ENCODE measurements at regions not wholly inside any gene's neighbourhood (a gene's known extent, or its start where the extent isn't known, plus 50 kb on each side); places are given as distances from the start of the nearest gene placed in this dataset.

DNA sequence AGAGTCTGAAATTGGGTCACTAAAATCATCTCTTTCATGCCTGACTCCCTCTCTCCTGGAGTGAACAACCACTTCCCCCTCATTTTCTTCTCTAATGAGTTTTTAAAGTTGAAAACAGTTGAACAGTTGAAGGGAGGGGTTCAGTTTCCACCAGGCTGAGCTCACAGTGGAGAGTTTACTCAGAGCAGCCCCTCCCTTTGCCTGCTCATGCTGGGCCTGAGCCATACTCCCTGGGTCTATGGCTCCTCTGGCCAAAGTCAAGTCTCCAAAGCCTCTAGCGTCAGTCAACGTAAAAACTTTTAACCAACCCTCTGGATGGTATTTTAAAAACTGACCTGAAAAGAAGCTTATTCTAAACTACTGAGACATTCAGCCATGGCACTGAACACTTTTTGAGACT, 100.8 kb upstream of the RNPC3 start:
- no peaks in the 10 kb centered on the region for H3K4me1 ChIP-seq (ENCODE audit: control insufficient read depth, insufficient read depth, low read length)
- no peaks in the 10 kb centered on the region for H3K9me3 ChIP-seq (ENCODE audit: control insufficient read depth, insufficient read depth, low read length)
- H3K9ac ChIP-seq (ENCODE audit: low read depth, low read length): no peak overlapping the region
- no peak overlapping the region for H3K27ac ChIP-seq (ENCODE audit: low read depth, low read length)
- no peaks in the 10 kb centered on the region for H3K36me3 ChIP-seq (ENCODE audit: control insufficient read depth, insufficient read depth, low read length)
- H3K27me3 ChIP-seq (ENCODE audit: control insufficient read depth, insufficient read depth, low read length): no peaks in the 10 kb centered on the region
- no peak overlapping the region for H3K4me3 ChIP-seq (ENCODE audit: low read depth, low read length)

DNA sequence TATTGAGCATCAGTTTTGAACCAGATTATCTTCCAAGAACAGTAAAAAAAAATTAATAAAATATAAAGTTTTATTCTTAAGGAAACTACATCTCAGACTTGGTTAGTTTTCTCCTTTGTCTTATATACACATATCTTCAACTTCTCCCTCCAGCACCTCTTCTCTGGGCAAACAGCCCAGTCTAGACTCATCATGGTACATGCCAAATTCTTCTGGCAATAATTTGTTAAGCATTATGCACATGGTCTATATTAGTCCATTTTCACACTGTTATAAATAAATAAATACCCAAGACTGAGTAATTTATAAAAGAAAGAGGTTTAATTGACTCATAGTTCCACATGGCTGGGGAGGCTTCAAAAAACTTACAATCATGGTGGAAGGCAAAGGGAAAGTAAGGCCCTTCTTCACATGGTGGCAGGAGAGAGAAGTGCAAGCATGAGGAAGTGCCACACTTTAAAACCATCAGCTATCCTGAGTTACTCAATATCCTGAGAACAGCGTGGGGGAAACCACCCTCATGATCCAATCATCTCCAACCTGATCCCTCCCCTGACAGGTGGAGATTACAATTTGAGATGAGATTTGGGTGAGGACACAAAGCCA, 108.7 kb upstream of the RNPC3 start:
- Histone ChIP-seq H3K9me3 (ENCODE audit: control insufficient read depth, insufficient read depth, low read length) (no peaks in the 10 kb centered on the region), H3K27ac (ENCODE audit: low read depth, low read length) (no peak overlapping the region), H3K4me3 (ENCODE audit: low read depth, low read length) (no peak overlapping the region), H3K4me1 (ENCODE audit: control insufficient read depth, insufficient read depth, low read length) (no peaks in the 10 kb centered on the region), H3K9ac (ENCODE audit: low read depth, low read length) (no peak overlapping the region), H3K36me3 (ENCODE audit: control insufficient read depth, insufficient read depth, low read length) (no peaks in the 10 kb centered on the region), H3K27me3 (ENCODE audit: control insufficient read depth, insufficient read depth, low read length) (no peaks in the 10 kb centered on the region)

DNA sequence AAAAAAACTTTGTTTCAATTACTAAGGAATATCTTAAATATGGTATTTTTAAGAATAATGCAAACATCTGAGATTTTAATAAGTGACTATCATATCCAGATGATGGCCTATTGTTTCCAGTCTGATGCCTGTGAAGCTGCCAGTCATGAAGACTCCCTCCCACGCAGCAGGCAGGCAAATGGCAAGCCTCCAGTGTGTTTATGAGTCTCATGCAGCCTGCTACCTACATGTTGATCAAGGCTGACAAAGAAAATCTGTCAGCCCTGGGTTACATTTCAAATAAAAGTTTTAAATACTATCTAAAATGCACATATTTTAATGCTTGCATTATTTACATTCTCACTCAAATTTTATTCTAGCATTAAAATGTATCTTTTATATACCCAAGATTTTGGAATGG, 137.6 kb upstream of the RNPC3 start:
- Histone ChIP-seq H3K36me3 (ENCODE audit: control insufficient read depth, insufficient read depth, low read length) (no peaks in the 10 kb centered on the region), H3K4me3 (ENCODE audit: low read depth, low read length) (no peak overlapping the region), H3K9ac (ENCODE audit: low read depth, low read length) (no peak overlapping the region), H3K27ac (ENCODE audit: low read depth, low read length) (no peak overlapping the region), H3K4me1 (ENCODE audit: control insufficient read depth, insufficient read depth, low read length) (no peaks in the 10 kb centered on the region), H3K9me3 (ENCODE audit: control insufficient read depth, insufficient read depth, low read length) (no peaks in the 10 kb centered on the region; the same call in 1 of the 2 replicates), H3K27me3 (ENCODE audit: control insufficient read depth, insufficient read depth, low read length) (no peaks in the 10 kb centered on the region)

- peaks cover 17% of the 10 kb centered on the region for H3K9me3 ChIP-seq (ENCODE audit: control insufficient read depth, insufficient read depth, low read length)
- H3K36me3 ChIP-seq (ENCODE audit: control insufficient read depth, insufficient read depth, low read length): no peaks in the 10 kb centered on the region
- no peak overlapping the region for H3K9ac ChIP-seq (ENCODE audit: low read depth, low read length)
- no peak overlapping the region for H3K27ac ChIP-seq (ENCODE audit: low read depth, low read length)
- H3K4me3 ChIP-seq (ENCODE audit: low read depth, low read length): no peak overlapping the region
- no peaks in the 10 kb centered on the region for H3K4me1 ChIP-seq (ENCODE audit: control insufficient read depth, insufficient read depth, low read length)
- H3K27me3 ChIP-seq (ENCODE audit: control insufficient read depth, insufficient read depth, low read length): no peaks in the 10 kb centered on the region
Measured at GRCh38 chr1:103373991-103374390, 151.5 kb upstream of the RNPC3 start.

GRCh38 chr1:103372866-103373265, 152.6 kb upstream of the RNPC3 start:
- Histone ChIP-seq H3K36me3 (ENCODE audit: control insufficient read depth, insufficient read depth, low read length) (no peaks in the 10 kb centered on the region), H3K27me3 (ENCODE audit: control insufficient read depth, insufficient read depth, low read length) (no peaks in the 10 kb centered on the region), H3K4me1 (ENCODE audit: control insufficient read depth, insufficient read depth, low read length) (no peaks in the 10 kb centered on the region), H3K9me3 (ENCODE audit: control insufficient read depth, insufficient read depth, low read length) (peaks cover 16% of the 10 kb centered on the region), H3K4me3 (ENCODE audit: low read depth, low read length) (no peak overlapping the region), H3K9ac (ENCODE audit: low read depth, low read length) (no peak overlapping the region), H3K27ac (ENCODE audit: low read depth, low read length) (no peak overlapping the region)

DNA sequence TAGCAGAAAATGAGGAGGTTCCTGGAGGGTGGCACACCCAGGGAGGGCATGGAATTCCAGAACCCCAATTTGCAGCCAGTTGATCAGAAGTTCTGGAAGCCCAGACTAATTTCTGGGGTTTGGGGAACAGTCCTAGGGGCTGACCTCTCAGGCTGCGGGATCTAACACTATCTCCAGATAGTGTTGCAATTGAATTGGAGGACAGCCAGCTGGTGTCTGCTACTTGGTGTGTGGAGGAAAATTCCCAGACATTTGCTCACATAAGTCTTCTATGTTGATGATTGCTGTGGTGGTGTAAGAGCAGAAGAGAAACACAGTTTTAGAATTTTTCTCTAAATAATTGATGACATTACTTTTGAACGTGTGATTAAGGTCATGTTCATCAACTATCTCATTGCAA, 154.3 kb upstream of the RNPC3 start:
- Histone ChIP-seq H3K4me3 (ENCODE audit: low read depth, low read length) (no peak overlapping the region), H3K27ac (ENCODE audit: low read depth, low read length) (no peak overlapping the region), H3K9me3 (ENCODE audit: control insufficient read depth, insufficient read depth, low read length) (peaks cover 2% of the 10 kb centered on the region; the same call in 1 of the 2 replicates), H3K36me3 (ENCODE audit: control insufficient read depth, insufficient read depth, low read length) (no peaks in the 10 kb centered on the region), H3K4me1 (ENCODE audit: control insufficient read depth, insufficient read depth, low read length) (no peaks in the 10 kb centered on the region), H3K27me3 (ENCODE audit: control insufficient read depth, insufficient read depth, low read length) (no peaks in the 10 kb centered on the region), H3K9ac (ENCODE audit: low read depth, low read length) (no peak overlapping the region)

GRCh38 chr1:103367186-103367585, 158.3 kb upstream of the RNPC3 start:
- no peak overlapping the region for H3K9ac ChIP-seq (ENCODE audit: low read depth, low read length)
- no peak overlapping the region for H3K4me3 ChIP-seq (ENCODE audit: low read depth, low read length)
- H3K9me3 ChIP-seq (ENCODE audit: control insufficient read depth, insufficient read depth, low read length): no peaks in the 10 kb centered on the region
- no peaks in the 10 kb centered on the region for H3K27me3 ChIP-seq (ENCODE audit: control insufficient read depth, insufficient read depth, low read length)
- no peaks in the 10 kb centered on the region for H3K36me3 ChIP-seq (ENCODE audit: control insufficient read depth, insufficient read depth, low read length)
- no peaks in the 10 kb centered on the region for H3K4me1 ChIP-seq (ENCODE audit: control insufficient read depth, insufficient read depth, low read length)
- no peak overlapping the region for H3K27ac ChIP-seq (ENCODE audit: low read depth, low read length)

- no peaks in the 10 kb centered on the region for H3K27me3 ChIP-seq (ENCODE audit: control insufficient read depth, insufficient read depth, low read length)
- no peaks in the 10 kb centered on the region for H3K36me3 ChIP-seq (ENCODE audit: control insufficient read depth, insufficient read depth, low read length)
- no peaks in the 10 kb centered on the region for H3K4me1 ChIP-seq (ENCODE audit: control insufficient read depth, insufficient read depth, low read length)
- H3K4me3 ChIP-seq (ENCODE audit: low read depth, low read length): no peak overlapping the region
- H3K9me3 ChIP-seq (ENCODE audit: control insufficient read depth, insufficient read depth, low read length): no peaks in the 10 kb centered on the region
- no peak overlapping the region for H3K9ac ChIP-seq (ENCODE audit: low read depth, low read length)
- no peak overlapping the region for H3K27ac ChIP-seq (ENCODE audit: low read depth, low read length)
Measured at GRCh38 chr1:103365860-103366569, 159.5 kb upstream of the RNPC3 start.

DNA sequence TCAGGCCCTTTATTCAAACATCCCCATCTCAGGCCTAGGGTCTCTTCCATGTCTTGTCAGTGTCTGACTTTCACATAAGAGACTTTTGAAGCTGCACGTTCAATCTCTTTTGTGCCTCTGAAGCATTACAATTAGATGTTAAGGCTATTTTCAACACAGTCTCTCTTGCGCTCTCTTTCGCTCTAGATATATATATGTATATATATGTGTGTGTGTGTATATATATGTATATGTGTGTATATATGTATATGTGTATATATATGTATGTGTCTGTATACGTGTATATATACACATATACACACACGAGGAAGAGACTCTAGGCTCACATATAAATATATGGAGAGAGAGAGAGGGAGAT, 162.5 kb upstream of the RNPC3 start:
- no peaks in the 10 kb centered on the region for H3K36me3 ChIP-seq (ENCODE audit: control insufficient read depth, insufficient read depth, low read length)
- no peaks in the 10 kb centered on the region for H3K27me3 ChIP-seq (ENCODE audit: control insufficient read depth, insufficient read depth, low read length)
- no peak overlapping the region for H3K9ac ChIP-seq (ENCODE audit: low read depth, low read length)
- no peak overlapping the region for H3K4me3 ChIP-seq (ENCODE audit: low read depth, low read length)
- no peak overlapping the region for H3K27ac ChIP-seq (ENCODE audit: low read depth, low read length)
- no peaks in the 10 kb centered on the region for H3K9me3 ChIP-seq (ENCODE audit: control insufficient read depth, insufficient read depth, low read length)
- no peaks in the 10 kb centered on the region for H3K4me1 ChIP-seq (ENCODE audit: control insufficient read depth, insufficient read depth, low read length)

DNA sequence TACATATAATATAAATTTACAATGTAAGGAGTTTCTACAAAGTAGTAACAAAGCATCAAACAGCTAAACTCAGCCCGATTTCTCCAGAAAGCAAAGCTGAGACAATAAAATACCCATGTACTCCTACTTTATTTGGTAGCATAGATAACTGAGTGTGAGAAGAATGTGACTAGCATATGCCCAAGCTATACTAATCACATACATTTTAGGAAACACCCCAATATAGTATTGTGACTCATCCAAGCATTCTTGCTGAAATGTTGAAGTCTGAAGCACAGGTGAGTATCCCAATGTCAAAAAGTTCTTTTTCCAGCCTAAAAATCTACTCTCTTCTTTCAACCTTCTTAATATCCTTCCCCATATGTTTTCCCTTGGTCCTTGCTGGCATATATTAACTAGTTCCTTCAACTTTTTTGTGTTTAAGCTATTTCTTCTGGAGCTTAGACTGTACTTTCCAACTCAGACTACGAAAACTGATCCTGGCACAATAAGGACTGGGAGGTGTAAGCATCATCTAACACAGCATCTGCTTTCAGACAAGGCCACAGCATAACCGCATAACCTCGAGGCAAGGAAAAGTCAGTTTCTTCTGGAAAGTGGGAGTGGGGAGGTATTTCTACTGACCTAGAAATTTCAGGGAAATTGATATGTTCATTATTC, 163.0 kb upstream of the RNPC3 start:
- no peaks in the 10 kb centered on the region for H3K27me3 ChIP-seq (ENCODE audit: control insufficient read depth, insufficient read depth, low read length)
- no peak overlapping the region for H3K9ac ChIP-seq (ENCODE audit: low read depth, low read length)
- no peaks in the 10 kb centered on the region for H3K9me3 ChIP-seq (ENCODE audit: control insufficient read depth, insufficient read depth, low read length)
- H3K4me1 ChIP-seq (ENCODE audit: control insufficient read depth, insufficient read depth, low read length): no peaks in the 10 kb centered on the region
- H3K36me3 ChIP-seq (ENCODE audit: control insufficient read depth, insufficient read depth, low read length): no peaks in the 10 kb centered on the region
- H3K27ac ChIP-seq (ENCODE audit: low read depth, low read length): no peak overlapping the region
- no peak overlapping the region for H3K4me3 ChIP-seq (ENCODE audit: low read depth, low read length)

DNA sequence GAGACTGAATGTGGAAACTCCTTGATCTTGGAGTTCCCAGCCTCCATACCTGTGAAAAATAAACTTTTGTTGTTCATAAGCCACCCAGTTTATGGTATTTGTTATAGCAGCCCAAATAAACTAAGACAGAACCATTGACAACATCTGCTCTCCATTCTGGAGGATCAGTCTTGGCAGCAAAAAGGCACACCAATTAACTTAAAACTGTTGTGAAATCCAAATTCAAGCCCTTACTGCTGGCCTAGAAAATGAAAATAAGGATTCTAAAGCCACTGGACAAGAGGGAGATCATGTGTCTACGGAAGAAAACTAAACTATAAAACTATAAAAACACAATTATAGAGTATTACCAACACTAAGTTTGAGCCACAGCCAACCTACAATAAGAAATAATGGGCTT, 172.1 kb upstream of the RNPC3 start:
- Histone ChIP-seq H3K4me3 (ENCODE audit: low read depth, low read length) (no peak overlapping the region), H3K36me3 (ENCODE audit: control insufficient read depth, insufficient read depth, low read length) (no peaks in the 10 kb centered on the region), H3K9ac (ENCODE audit: low read depth, low read length) (no peak overlapping the region), H3K9me3 (ENCODE audit: control insufficient read depth, insufficient read depth, low read length) (no peaks in the 10 kb centered on the region), H3K27ac (ENCODE audit: low read depth, low read length) (no peak overlapping the region), H3K27me3 (ENCODE audit: control insufficient read depth, insufficient read depth, low read length) (no peaks in the 10 kb centered on the region), H3K4me1 (ENCODE audit: control insufficient read depth, insufficient read depth, low read length) (no peaks in the 10 kb centered on the region)
